Suprapubic skin (tissue), 4 donors: ENCODE measurements at regions not wholly inside any gene's neighbourhood (a gene's known extent, or its start where the extent isn't known, plus 50 kb on each side); places are given as distances from the start of the nearest gene placed in this dataset.

Source experiments
- POLR2A ChIP-seq, 2 donors: fragments of 450-650 bp; IDR thresholded peaks; one replicate each; pipeline ENCODE4 v1.6.1; 2017; ENCODE audit warnings: antibody characterized with exemption in 2 of 2, mild to moderate bottlenecking in 2 of 2, moderate library complexity in 2 of 2
- POLR2AphosphoS5 ChIP-seq, 3 donors: sonication (generic); formaldehyde crosslinking; IDR thresholded peaks; one replicate each; pipeline ENCODE4 v1.6.1; 2017; ENCODE audit warnings: antibody characterized with exemption in 3 of 3

DNA sequence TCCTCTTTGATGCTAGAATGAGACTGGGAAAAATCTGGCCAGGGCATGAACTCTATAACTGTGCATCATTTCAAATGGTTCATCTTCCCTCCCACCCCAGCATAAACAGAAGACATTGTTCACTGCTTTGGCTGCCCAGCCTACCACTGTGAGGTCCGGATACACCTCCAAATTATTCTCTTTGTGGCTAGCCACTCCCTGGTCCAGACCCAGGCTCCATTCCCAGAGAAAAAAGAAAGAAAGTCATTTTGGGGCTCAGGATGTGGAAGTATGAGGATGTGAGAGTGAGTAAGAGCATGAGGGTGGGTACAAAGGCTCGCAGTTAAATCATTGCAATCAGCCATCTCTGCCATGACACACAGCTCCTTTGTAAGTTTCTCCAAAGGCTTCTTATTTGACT lies 559.2 kb downstream of the PSAT1 start:
- TF ChIP-seq POLR2AphosphoS5 (IDR thresholded peaks at IDR 0.05): no peak
- TF ChIP-seq POLR2A (IDR thresholded peaks at IDR 0.05): no peak
